IMR-90 (cell line): ENCODE measurements at regions not wholly inside any gene's neighbourhood (a gene's known extent, or its start where the extent isn't known, plus 50 kb on each side); places are given as distances from the start of the nearest gene placed in this dataset.

ENCODE experiments used
- BHLHE40 ChIP-seq: fragments of 150-350 bp; IDR thresholded peaks from 2 replicates; pipeline ENCODE4 v1.6.1; 2016; ENCODE audit warnings: mild to moderate bottlenecking, low read depth, low read length
- CEBPB ChIP-seq: IDR thresholded peaks from 2 replicates; pipeline ENCODE4 v1.6.1; 2012; ENCODE audit warnings: low read depth, low read length, improper control_type of control experiment
- CTCF ChIP-seq: conservative IDR thresholded peaks from 2 replicates; pipeline ENCODE4 v1.5.1; 2012; ENCODE audit warnings: mild to moderate bottlenecking, low read depth, low read length, improper control_type of control experiment
- ELK1 ChIP-seq: fragments of 150-350 bp; IDR thresholded peaks from 2 replicates; pipeline ENCODE4 v1.6.1; 2016; ENCODE audit warnings: low read depth, mild to moderate bottlenecking, low read length, moderate library complexity, borderline replicate concordance
- FOS ChIP-seq: fragments of 150-350 bp; IDR thresholded peaks from 2 replicates; pipeline ENCODE4 v1.6.1; 2016; ENCODE audit warnings: low read depth, low read length
- MAFK ChIP-seq: IDR thresholded peaks from 2 replicates; pipeline ENCODE4 v1.6.1; 2012; ENCODE audit warnings: low read depth, low read length, improper control_type of control experiment
- MAZ ChIP-seq: IDR thresholded peaks from 2 replicates; pipeline ENCODE4 v1.6.1; 2012; ENCODE audit warnings: low read depth, mild to moderate bottlenecking, low read length, improper control_type of control experiment, moderate library complexity, borderline replicate concordance
- MXI1 ChIP-seq: IDR thresholded peaks from 2 replicates; pipeline ENCODE4 v1.6.1; 2012; ENCODE audit warnings: low read depth, mild to moderate bottlenecking, low read length, moderate library complexity, borderline replicate concordance
- NFE2L2 ChIP-seq: fragments of 150-350 bp; IDR thresholded peaks from 2 replicates; pipeline ENCODE4 v1.6.1; 2016; ENCODE audit warnings: low read depth, mild to moderate bottlenecking, low read length
- POLR2A ChIP-seq: IDR thresholded peaks from 2 replicates; pipeline ENCODE4 v1.6.1; 2012; ENCODE audit warnings: mild to moderate bottlenecking, low read depth, low read length
- RAD21 ChIP-seq: IDR thresholded peaks from 2 replicates; pipeline ENCODE4 v1.6.1; 2012; ENCODE audit warnings: low read length, improper control_type of control experiment
- RFX5 ChIP-seq: IDR thresholded peaks from 2 replicates; pipeline ENCODE4 v1.8.0; 2012; ENCODE audit warnings: low read depth, mild to moderate bottlenecking, low read length, moderate library complexity
- SMC3 ChIP-seq: fragments of 150-350 bp; IDR thresholded peaks from 2 replicates; pipeline ENCODE4 v1.6.1; 2016; ENCODE audit warnings: low read depth, mild to moderate bottlenecking, antibody characterized with exemption, low read length, moderate library complexity
- TF ChIP-seq, protein P1 (sequence below): fragments of 150-350 bp; IDR thresholded peaks from 2 replicates; pipeline ENCODE4 v1.6.1; 2017; ENCODE audit warnings: mild to moderate bottlenecking, antibody characterized with exemption, low read length, low read depth

DNA sequence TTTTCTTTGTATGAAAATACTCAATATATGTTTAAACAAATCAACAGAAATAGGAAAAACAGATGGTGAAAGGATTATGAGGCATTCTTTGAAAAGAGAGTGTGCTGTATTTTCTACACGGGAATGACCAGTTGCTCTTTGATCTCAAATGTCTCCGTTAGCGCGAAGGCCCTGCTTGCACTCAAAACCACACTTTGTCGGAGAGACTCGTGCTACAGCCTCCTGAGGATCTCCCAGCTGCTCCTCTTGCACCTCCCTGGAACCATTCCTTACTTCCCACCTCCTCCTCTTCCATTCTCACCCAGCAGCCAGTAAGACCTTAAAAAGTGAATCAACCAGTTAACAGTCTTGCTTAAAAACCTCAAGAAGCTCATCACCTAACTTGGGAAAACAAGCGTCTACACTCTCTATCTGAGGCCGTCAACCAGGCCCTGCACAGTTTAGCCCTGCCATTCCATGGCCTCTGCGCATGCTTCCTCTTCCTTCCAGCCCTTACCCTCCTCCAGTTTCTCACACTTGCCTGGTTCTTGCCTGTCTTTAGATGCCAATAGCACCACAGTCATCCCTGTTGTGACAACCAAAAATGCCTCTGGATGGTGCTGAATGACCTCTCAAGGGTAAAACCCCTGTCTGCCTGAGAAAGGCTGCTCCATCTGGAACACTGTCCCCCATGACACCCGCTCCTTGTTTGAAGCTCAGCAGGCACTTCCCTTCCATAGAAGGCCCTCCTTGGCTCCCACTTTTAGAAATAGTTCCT, 594.7 kb upstream of the WWC1 start:
- TF ChIP-seq ELK1 (no peak), POLR2A (no peak), MAFK (no peak), CTCF (no peak), RFX5 (no peak), MXI1 (no peak), MAZ (no peak), BHLHE40 (no peak), RAD21 (no peak), FOS (no peak), NFE2L2 (no peak), SMC3 (no peak), CEBPB (no peak)
- TF ChIP-seq, protein P1, sequence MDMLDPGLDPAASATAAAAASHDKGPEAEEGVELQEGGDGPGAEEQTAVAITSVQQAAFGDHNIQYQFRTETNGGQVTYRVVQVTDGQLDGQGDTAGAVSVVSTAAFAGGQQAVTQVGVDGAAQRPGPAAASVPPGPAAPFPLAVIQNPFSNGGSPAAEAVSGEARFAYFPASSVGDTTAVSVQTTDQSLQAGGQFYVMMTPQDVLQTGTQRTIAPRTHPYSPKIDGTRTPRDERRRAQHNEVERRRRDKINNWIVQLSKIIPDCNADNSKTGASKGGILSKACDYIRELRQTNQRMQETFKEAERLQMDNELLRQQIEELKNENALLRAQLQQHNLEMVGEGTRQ = no peak
